Adipocyte (in vitro differentiated cells): ENCODE measurements at regions not wholly inside any gene's neighbourhood (a gene's known extent, or its start where the extent isn't known, plus 50 kb on each side); places are given as distances from the start of the nearest gene placed in this dataset.

ENCODE experiments used
- DNase-seq: peaks from one replicate; pipeline ENCODE4 v3.0.0-alpha.2; 2015; ENCODE audit warnings: low read depth
- H3K27me3 ChIP-seq: replicated peaks from 2 replicates; pipeline ENCODE4 v1.7.0; 2013; ENCODE audit warnings: mild to moderate bottlenecking, low read length, moderate library complexity; ENCODE audit not compliant: control insufficient read depth, insufficient read depth
- H3K36me3 ChIP-seq: 2 replicates; pipeline ENCODE4 v1.7.0; 2013; ENCODE audit warnings: low read length, mild to moderate bottlenecking, moderate library complexity; ENCODE audit not compliant: control insufficient read depth, insufficient read depth, severe bottlenecking
- H3K4me1 ChIP-seq: 2 replicates; pipeline ENCODE4 v1.7.0; 2013; ENCODE audit warnings: mild to moderate bottlenecking, low read length, moderate library complexity; ENCODE audit not compliant: control insufficient read depth, insufficient read depth
- H3K4me3 ChIP-seq: 2 replicates; pipeline ENCODE4 v1.7.0; 2013; ENCODE audit warnings: mild to moderate bottlenecking, low read length, moderate library complexity
- H3K9ac ChIP-seq: 2 replicates; pipeline ENCODE4 v1.7.0; 2013; ENCODE audit warnings: mild to moderate bottlenecking, low read length, moderate library complexity
- H3K9me3 ChIP-seq: 2 replicates; pipeline ENCODE4 v1.7.0; 2013; ENCODE audit warnings: mild to moderate bottlenecking, low read length, moderate library complexity; ENCODE audit not compliant: control insufficient read depth

GRCh38 chr10:113986316-113986715 is 57.4 kb upstream of the ADRB1 start:
- no peak for DNase-seq
- Histone ChIP-seq H3K4me1 (no peaks in the 10 kb centered on the region), H3K36me3 (no peaks in the 10 kb centered on the region), H3K27me3 (peaks cover 15% of the 10 kb centered on the region), H3K9me3 (no peaks in the 10 kb centered on the region), H3K4me3 (no peak overlapping the region), H3K9ac (no peak overlapping the region)

DNA sequence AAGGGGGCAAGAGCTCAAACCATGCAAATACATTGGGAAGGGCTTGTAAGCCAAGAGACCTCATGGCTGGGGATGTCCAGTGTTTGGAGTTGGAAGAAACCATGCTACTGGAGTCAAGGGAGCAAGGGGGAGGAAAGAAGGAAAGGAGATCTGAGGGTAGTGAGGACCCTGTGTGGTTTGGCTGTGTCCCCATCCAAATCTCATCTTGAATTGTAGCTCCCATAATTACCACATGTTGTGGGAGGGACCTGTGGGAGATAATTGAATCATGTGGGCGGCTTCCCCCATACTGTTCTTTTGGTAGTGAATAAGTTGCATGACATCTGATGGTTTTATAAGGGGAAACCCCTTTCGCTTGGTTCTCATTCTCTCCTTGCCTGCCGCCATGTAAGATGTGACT is 56.5 kb upstream of the ADRB1 start:
- no peak for DNase-seq
- Histone ChIP-seq H3K27me3 (peaks cover 11% of the 10 kb centered on the region), H3K9me3 (no peaks in the 10 kb centered on the region), H3K9ac (no peak overlapping the region), H3K36me3 (no peaks in the 10 kb centered on the region), H3K4me1 (peaks cover 2% of the 10 kb centered on the region), H3K4me3 (no peak overlapping the region)

GRCh38 chr10:113987805-113988204 is 55.9 kb upstream of the ADRB1 start:
- H3K9me3 ChIP-seq, result no peaks in the 10 kb centered on the region
- peak; percentile 45 for DNase-seq
- H3K27me3 ChIP-seq, result peaks cover 9% of the 10 kb centered on the region

DNA sequence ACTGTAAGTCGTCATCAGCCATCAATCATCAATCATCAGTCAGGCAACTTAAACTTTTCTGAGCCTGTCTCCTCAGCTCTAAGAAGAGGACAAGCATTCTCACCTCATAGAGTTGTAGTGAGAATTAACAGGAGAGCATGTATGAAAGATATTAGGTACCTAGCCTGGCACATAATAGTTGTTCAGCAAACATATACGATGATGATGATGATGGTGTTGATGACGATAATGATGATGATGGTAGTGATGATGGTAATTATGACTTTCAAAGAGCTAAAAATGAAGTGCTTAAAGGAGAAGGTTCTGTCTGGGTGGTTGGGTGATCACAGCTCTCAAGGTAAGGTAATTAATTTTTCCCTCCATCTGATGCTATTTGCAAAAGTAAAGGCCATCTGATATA is 55.1 kb upstream of the ADRB1 start:
- Histone ChIP-seq H3K27me3 (peaks cover 3% of the 10 kb centered on the region), H3K36me3 (no peaks in the 10 kb centered on the region), H3K9ac (no peak overlapping the region), H3K4me1 (peaks cover 15% of the 10 kb centered on the region), H3K4me3 (no peak overlapping the region), H3K9me3 (no peaks in the 10 kb centered on the region)
- DNase-seq, result no peak

More at GRCh38 chr10:113987805-113988204, 55.9 kb upstream of the ADRB1 start:
- Histone ChIP-seq H3K4me1 (peaks cover 8% of the 10 kb centered on the region), H3K4me3 (no peak overlapping the region), H3K9ac (no peak overlapping the region), H3K36me3 (no peaks in the 10 kb centered on the region)

DNA sequence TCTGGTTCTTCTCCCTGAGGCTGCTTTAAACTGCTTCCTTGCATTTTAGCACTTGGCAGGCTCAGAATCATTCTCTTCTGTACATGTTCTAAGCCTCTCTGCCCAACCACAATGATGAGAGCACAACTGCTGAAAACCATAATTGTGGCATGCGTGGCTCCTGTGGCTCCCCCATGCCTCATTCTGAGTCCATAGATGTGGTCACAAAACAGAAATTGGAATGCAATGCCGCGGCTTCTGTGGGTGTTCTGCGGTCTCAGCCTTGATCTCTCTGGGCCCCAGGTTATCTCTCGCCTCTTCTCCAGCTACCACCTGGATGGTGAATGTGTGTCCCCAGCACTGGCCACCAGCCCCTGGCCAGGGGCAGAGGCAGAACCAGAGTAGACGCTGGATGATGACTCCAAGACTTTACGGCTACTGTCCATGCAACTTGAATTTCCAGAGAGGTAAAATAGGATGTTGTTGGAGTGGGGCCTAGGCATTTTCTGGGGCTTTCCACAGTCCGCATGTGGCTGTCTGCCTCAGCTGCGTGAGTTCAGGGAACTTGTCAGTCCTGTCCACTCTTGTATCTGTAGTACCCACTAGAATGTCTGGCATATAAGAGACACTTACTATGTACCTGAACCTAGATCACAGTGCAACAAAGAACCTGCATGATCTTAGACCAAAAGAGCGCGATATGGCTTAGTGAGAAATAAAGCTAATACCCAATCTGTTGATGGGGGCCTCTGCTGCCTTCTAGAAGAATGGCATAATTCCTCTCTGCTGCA is 52.4 kb upstream of the ADRB1 start:
- Histone ChIP-seq H3K9me3 (no peaks in the 10 kb centered on the region), H3K27me3 (peaks cover 10% of the 10 kb centered on the region), H3K36me3 (no peaks in the 10 kb centered on the region), H3K4me1 (peaks cover 39% of the 10 kb centered on the region), H3K9ac (no peak overlapping the region), H3K4me3 (no peak overlapping the region)
- no peak for DNase-seq

DNA sequence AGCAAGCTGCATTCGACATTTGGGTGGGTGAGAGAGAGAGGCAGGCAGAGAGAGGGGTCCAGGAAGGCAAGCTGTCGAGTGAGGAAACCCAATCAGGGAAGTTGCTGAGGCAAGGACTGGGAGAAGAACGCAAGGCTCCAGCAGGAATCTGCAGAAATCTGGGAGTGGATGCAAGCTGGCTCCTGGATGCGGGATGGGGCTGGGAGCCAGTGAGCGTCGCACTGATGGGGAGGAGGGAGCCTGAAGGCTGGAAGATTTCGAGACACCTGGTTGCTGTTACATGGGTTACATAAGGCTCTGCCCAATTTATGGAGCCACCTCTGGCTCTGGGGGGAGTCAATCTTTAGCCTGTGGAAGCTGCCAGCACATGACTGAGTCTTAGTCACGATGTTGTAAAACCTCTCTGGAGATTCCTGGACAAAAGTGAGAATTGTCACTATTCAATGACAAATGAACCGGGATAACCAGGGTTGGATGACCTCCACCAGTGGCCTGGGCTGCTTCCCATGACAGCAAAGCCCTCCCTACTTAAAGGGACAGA is 51.1 kb upstream of the ADRB1 start:
- no peaks in the 10 kb centered on the region for H3K36me3 ChIP-seq
- H3K27me3 ChIP-seq, result peaks cover 19% of the 10 kb centered on the region
- H3K9ac ChIP-seq, result no peak overlapping the region
- H3K4me3 ChIP-seq, result no peak overlapping the region
- no peaks in the 10 kb centered on the region for H3K9me3 ChIP-seq
- peaks cover 39% of the 10 kb centered on the region for H3K4me1 ChIP-seq
- DNase-seq, result no peak

DNA sequence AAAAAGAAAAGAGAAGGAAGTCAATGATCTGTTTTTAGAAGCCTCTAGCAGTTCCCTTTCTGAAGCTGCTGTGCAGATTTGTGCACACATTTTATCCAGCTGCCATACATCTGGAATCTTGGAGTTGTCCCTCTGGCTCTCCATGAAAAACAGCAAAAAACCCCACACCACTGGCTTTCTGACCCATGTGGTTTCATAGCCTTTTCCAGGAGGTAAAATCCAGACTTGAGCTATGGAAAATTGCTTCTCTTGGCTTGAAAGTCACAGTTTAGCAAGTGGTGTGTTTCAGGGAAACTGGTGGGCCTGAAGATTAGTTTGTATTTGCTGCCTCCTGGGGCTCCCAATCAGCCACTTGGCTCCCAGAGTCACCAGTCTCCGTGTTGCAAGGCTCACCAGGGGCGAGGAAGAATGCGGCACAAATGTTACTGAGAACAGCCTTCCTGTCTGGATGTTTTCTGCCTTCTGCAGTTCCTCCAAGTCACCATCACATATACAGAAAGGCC is 50.1 kb upstream of the ADRB1 start:
- Histone ChIP-seq H3K9ac (peak overlapping the region; percentile 65), H3K4me3 (peak overlapping the region; percentile 34), H3K27me3 (peaks cover 16% of the 10 kb centered on the region), H3K36me3 (no peaks in the 10 kb centered on the region), H3K9me3 (no peaks in the 10 kb centered on the region), H3K4me1 (peaks cover 39% of the 10 kb centered on the region)
- peak; percentile 61 for DNase-seq
